ENCODE measurements at regions not wholly inside any gene's neighbourhood (a gene's known extent, or its start where the extent isn't known, plus 50 kb on each side); places are given as distances from the start of the nearest gene placed in this dataset.

DNA sequence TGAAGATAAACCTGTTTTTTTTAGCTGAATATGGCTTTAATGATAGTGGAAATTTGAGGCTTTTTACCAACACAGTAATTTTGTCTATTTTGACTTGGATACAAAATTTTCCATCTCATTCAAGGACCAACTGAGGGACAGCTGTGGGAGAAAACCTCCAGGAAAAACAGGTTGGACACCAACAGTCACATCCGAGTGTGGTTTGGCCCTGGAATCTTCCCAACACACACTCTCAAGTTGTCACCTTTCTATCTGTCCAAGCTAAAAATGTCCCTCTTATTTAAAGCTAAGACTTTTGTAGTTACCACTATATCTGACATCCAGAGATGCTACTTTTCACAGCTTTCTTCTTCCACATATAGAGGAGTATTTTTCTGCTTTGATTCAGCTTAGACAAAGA, 404.9 kb downstream of the PCDH7 start:
- in situ Hi-C loops (cut with HindIII; ENCODE audit: low sequenced_read_pairs): no loop called here
- DNase-seq (ENCODE audit: low spot score): no peak

DNA sequence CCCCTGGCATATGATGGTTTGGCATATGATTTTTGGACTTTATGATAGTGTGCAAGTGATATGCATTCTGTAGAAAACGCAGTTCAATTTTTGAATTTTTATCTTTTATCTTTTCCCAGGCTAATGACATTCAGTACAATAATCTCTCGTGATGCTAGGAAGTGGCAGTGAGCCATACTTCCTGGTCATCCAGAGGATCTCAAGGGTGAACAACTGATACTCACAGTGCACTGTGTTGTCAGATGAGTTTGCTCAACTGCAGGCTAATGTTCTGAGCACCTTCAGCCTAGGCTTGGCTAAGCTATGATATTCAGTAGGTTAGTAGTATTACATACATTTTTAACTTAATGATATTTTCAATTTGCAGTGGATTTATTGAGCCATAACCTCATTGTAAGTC, 405.3 kb downstream of the PCDH7 start:
- in situ Hi-C loops (cut with HindIII; ENCODE audit: low sequenced_read_pairs): no loop called here
- DNase-seq (ENCODE audit: low spot score): no peak

DNA sequence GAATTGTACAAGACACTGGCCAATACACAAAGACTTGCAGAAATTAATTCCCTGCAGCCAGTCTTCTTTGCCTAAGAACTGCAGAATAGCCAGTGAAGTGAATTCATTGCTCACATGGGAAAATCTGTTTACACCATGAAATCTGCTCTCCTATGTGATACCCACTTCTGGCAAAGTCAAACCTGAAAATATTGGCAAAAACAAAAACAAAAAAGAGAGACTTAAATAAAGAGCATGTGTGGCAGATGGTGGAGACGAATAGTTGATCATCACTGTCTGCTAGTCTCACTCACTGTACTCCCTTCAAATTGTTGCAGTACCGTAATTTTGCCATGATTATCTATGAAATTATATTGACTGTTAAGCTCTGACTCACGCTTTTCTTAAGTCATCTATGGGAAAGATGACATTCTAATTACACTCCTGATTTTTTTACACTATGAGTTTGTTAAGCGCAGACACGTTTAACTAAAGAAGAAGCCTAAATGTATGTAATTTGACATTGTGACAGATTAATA, 406.8 kb downstream of the PCDH7 start:
- no peak for DNase-seq (ENCODE audit: low spot score)
- in situ Hi-C loops (cut with HindIII; ENCODE audit: low sequenced_read_pairs): no loop called here

DNA sequence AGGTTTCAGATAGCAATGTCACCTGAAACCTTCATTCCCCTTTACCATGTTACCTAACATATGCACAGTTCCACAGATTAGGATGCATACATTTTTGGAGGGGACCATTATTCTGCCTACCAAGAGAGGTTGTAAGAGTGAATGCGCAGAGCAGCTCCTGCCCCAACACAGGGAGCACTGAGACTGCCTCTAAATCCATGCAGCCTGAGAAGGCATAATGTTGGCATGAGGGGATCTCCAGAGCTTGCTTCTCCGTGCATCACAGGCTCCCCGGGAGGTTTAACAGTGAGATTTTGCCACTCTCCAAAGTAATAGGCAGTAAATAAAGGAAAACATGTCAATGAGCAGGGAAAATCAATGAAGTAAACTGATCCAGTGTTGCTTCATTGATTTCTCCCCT, 410.8 kb downstream of the PCDH7 start:
- in situ Hi-C loops (cut with HindIII; ENCODE audit: low sequenced_read_pairs): no loop called here
- DNase-seq (ENCODE audit: low spot score): no peak

DNA sequence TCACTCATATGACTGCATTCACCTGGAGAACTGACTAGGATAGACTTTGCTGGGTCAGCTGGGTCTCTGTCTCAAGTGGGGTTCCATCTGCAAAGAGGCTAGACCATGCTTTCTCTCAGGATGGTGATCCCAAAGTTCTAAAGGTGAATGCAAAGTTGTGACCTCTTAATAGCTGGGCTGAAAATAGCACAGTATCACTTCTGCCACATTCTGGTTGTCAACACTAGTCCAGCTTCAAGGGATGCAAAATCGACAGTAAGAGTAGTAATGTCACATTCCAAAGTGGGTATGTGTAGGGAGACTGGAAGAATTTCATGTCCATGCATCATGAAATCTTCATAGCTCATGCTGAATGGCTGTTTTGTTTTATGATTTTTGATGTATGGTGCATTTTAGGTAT, 414.6 kb downstream of the PCDH7 start:
- no peak for DNase-seq (ENCODE audit: low spot score)

DNA sequence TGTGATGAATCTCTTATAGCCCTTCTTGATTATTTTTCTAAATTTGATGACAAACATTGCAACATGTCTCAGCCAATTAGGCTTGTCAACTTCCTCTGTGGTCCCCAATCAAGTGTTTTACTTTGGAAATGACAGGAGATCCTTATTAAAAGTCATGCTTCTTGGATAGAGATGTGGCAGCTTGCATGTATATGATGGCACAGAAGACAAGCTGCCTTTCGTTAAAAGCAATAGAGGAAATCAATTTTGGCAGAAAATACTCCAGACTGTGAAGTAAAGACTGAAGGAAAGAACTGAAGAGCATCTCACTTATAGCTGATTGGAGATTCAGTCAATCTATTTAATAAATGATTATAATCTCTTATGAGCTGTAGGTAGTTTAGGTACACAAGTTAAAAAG, 419.6 kb downstream of the PCDH7 start:
- in situ Hi-C loops (cut with HindIII; ENCODE audit: low sequenced_read_pairs): no loop called here
- no peak for DNase-seq (ENCODE audit: low spot score)

More for the DNA sequence above, 414.6 kb downstream of the PCDH7 start:
- in situ Hi-C loops (cut with HindIII; ENCODE audit: low sequenced_read_pairs): no loop called here

DNA sequence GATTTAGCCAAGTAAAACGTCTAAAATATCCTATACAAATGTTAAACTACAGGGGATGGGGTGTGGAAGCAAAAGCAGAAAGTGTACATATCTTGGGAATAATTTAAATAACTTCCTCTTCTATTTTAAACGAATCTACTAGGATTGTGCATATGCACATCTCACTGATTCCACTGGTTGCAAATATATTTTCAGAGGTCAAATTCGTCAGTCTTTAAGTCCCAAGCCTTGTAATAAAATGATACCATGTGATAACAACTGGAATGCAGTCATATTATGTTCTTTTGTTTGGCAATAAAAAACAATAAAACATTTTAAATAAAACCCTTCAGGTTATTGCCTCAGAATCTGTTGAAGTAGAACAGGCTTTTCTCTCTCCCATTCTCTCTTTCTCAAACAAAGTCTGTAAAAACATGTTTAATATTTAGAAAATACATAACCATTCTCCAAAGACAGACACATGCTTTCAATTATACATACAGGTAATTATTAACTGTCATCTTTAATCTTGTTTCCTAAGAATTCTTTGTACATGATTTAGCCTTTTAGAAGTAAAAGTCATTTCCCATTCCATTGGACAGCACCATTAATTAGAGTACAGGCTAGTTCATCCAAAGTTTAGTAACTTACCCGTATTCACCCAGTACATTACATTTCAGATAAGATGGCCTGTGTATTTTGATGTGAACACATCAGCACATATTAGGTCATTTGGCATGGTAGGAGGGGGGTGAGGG, 421.1 kb downstream of the PCDH7 start:
- in situ Hi-C loops (cut with HindIII; ENCODE audit: low sequenced_read_pairs): no loop called here
- no peak for DNase-seq (ENCODE audit: low spot score)

DNA sequence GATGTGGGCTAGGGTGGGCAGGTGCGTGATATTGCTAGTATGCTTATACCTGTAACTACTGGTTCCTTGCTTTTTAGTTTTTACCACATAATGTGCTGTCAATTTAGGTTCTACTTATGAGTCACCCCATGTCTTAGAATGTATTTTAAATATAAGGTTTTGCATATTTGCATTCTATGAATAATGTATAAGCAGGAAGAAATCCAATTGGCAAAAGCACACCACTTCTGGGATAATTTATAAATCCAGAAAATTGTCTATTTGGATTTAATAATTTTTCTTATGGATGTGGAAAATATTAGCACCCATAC, 421.6 kb downstream of the PCDH7 start:
- in situ Hi-C loops (cut with HindIII; ENCODE audit: low sequenced_read_pairs): no loop called here
- no peak for DNase-seq (ENCODE audit: low spot score)

DNA sequence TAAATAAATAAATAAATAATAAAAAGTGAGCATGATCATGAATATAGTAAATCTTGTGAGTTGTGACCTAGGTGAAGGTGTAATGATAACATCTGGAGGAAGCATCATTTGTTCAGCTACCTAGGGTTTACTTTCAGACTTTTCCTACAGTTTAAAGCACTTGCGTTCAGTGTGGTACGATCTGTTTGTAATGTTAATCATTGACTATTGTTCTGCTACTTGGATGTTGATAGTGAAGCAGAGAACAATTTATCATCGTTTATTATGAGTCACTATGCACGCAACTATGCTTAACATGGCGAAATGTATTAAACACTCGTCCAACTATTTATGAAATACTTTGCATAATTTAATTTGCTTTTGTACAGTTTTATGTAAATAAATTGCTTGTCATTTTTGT, 426.2 kb downstream of the PCDH7 start:
- in situ Hi-C loops (cut with HindIII; ENCODE audit: low sequenced_read_pairs): no loop called here

DNA sequence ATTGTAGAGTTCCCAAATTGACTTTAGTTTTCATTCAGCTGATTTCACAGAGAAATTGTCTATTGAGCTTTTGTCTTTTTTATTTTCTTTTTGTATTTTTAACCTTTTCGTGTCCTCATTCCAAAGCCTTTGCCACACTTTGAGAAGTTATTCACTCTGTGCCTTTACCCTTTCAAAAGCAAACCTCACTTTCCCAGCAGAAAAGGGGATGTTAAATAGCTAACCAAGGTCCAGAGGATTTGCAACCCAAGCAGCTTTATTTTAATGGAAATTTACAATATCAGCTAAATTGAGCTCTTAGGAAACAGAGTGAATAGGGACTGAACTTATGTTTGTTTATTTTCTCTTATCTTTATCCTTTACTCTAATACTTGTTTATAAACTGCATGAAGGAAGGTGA, 428.8 kb downstream of the PCDH7 start:
- no peak for DNase-seq (ENCODE audit: low spot score)
- in situ Hi-C loops (cut with HindIII; ENCODE audit: low sequenced_read_pairs): no loop called here

More for the DNA sequence above, 426.2 kb downstream of the PCDH7 start:
- DNase-seq (ENCODE audit: low spot score): no peak

DNA sequence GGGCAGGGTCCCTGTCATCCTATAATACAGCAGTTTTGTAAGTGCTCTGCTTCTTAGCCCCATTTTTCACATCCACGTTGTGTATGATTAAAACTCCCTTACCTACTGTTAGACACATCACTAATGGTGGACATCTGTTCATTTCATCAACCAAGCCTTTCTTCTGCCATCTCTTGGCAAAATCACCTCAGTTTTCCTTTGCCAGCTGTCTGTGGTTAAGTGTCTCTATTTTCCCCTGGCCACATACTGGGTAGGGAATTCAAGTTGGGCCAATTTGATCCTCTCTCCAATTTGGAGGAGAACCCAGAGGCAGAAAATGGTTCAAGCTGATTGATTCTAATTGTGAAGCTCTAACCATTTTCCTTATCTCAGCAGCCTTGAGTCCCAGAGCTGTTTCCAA, 436.1 kb downstream of the PCDH7 start:
- in situ Hi-C loops (cut with HindIII; ENCODE audit: low sequenced_read_pairs): no loop called here

DNA sequence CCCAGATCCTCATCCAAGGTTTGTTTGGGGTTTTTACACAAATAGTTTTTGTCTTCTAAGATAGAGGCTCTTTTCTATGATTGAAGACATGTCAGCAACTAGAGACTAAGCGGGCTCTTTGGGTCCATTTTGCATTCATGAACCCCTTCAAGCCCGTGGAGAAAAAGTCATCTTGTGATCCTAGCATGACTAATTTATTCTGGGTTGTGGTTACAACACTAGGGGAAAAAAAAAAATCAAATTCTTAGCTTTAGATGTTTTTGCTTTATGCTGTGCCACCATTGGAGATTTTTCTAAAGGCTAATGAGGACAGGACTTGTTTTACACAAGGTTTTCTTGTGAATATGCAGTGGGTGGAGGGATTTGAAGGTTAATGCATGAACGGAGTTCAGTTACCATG, 440.0 kb downstream of the PCDH7 start:
- in situ Hi-C loops (cut with HindIII; ENCODE audit: low sequenced_read_pairs): no loop called here
- no peak for DNase-seq (ENCODE audit: low spot score)

More for the DNA sequence above, 436.1 kb downstream of the PCDH7 start:
- DNase-seq (ENCODE audit: low spot score): no peak

DNA sequence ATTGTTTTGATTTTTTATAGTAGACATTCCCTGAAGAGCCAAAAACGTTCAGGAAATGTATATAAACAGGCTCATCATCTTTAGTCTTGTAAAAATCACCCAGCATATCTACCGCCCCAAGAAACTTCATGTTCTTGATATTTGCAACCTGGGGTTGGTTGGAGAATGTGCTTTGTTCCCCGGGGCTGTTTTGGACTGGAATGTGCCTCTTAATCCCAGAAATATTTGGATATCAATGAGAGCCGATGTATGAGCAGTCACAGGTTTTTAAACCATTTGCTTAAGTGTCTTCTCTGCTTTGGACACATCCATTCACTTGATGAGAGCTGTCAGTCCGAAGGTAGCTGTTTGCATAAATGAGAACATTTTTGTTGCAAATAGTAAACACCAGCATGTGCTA, 449.7 kb downstream of the PCDH7 start:
- in situ Hi-C loops (cut with HindIII; ENCODE audit: low sequenced_read_pairs): no loop called here
- DNase-seq (ENCODE audit: low spot score): no peak

DNA sequence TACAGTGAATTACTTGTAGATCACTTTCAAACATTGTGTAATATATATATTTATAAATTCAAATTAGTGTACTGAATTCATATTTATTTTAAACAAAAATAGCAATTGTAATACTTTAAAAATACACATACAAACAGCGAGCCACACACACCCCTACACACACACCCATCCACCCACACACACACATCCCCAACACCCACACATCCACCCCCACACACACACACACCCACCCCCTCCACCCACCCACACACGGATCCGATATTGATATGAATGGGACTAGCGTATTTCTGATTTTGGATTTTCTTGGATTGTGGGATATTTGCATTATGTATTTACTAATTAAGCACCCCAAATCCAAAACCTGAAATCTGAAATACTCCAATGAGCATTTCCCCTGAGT, 451.2 kb downstream of the PCDH7 start:
- in situ Hi-C loops (cut with HindIII; ENCODE audit: low sequenced_read_pairs): no loop called here
- DNase-seq (ENCODE audit: low spot score): no peak

DNA sequence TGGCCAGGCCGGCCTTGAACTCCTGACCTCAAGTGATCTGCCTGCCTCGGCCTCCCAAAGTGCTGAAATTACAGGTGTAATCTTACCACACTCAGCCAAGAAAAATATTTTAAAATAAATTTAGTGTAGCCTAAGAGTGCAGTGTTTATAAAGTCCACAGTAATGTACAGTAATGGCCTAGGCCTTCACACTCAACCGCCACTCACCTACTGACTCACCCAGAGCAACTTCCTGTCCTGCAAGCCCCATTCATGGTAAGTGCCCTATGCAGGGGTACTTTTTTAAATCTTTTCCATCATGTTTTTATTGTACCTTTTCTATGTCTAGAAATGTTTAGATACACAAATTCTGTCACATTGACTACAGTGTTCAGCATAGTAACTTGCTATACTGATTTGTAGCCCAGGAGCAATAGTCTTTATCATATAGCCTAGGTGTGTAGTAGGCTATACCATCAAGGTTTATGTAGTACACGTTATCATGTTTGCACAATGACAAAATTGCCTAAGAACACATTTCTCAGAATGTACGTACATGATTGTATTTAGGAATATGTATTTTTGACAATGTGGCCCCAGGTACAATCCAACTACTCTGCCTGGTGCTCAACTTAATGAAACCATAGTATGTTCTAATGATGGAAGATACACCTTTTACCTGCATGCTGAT, 455.2 kb downstream of the PCDH7 start:
- no peak for DNase-seq (ENCODE audit: low spot score)
- in situ Hi-C loops (cut with HindIII; ENCODE audit: low sequenced_read_pairs): no loop called here

DNA sequence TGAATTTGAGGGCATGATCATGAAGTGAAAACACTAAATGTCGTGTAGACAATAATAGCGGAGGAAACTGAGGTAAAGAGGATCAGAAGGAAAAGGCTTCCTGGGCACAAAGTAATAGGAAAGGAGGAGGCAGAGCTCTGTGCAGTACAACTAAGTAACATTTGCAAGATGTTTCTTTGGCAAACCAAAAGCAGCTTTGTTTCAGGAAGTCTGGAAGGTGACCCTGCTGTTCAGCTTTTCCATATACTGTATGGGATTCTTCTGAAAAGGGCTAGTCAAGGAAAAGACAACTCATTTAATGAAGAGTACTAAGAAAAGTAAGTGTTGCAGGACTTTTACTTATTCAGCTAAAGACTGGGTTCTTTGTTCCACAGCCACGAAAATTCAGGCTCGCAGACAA, 463.1 kb downstream of the PCDH7 start:
- no peak for DNase-seq (ENCODE audit: low spot score)
- in situ Hi-C loops (cut with HindIII; ENCODE audit: low sequenced_read_pairs): no loop called here

DNA sequence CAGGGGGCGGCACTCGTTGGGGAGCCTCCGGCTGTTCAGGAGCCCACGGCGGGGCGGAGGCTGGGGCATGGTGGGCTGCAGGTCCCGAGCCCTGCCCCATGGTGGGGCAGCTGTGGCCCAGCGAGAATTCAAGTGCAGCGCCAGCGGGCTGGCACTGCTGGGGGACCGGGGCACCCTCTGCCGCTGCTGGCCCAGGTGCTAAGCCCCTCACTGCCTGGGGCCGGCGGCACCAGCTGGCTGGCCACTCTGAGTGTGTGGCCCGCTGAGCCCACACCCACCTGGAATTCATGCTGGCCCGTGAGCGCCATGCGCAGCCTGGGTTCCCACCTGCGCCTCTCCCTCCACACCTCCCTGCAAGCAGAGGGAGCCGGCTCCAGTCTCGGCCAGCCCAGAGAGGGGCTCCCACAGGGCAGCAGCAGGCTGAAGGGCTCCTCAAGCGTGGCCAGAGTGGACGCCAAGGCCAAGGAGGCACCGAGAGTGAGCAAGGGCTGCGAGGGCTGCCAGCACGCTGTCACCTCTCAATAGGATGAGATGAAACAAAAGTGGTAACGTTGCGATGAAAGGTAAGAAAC, 464.9 kb downstream of the PCDH7 start:
- in situ Hi-C loops (cut with HindIII; ENCODE audit: low sequenced_read_pairs): no loop called here
- DNase-seq (ENCODE audit: low spot score): no peak

DNA sequence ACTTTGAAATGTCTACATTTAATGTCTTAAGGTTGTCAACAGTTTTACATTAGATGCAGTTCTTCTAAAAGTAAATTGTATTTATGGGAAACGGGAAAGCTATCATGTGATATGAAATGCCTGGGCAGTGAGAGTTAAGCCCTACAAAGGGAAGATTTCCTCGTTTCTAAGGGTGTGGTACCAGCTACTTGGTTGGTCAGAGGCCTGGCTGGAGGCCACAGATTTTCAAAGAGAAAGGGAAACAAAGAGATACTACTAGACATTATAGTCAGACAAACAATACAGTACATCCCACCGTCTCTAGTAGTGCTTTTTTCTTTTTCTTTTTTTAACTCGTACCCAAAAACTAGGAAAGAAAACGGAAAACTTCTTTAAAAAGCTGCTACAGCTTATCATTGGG, 467.8 kb downstream of the PCDH7 start:
- in situ Hi-C loops (cut with HindIII; ENCODE audit: low sequenced_read_pairs): no loop called here
- no peak for DNase-seq (ENCODE audit: low spot score)

DNA sequence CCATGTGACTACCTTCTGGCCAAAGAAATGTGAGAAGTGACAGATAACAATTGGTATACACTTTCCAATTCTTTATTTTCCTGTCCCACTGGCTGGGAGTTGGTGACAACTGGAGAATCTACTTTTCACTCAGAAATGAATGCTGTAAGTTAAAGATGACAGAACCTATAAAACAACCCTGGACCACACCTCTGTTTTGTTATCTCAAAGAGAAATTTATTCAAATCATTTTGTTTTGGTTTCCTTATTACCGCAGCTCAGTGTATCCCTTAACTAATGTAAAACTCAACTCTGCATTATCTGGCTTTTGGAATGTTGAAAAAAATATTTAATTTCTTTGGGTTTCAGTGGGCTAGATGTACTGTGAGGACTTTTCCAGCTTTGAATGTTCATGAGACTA, 469.8 kb downstream of the PCDH7 start:
- DNase-seq (ENCODE audit: low spot score): no peak
- in situ Hi-C loops (cut with HindIII; ENCODE audit: low sequenced_read_pairs): no loop called here

DNA sequence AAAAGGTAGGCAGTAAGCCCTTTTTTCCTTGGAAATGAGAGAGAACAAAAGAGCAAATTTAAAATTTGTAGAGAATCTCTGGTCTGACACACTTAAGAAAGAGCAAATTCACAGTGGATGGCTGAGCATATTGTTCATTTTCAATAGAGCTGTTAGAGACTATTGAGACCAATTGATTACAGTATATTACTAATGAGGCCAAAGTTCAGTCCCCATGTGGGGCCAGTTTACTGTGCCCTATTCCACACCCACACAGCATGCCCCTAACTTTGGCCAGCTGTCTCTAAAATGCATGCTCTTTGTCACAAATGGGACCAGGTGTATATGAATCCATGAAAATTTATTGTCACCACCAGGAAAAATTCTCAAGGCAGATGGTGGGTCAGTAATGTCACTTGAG, 470.5 kb downstream of the PCDH7 start:
- in situ Hi-C loops (cut with HindIII; ENCODE audit: low sequenced_read_pairs): no loop called here
- no peak for DNase-seq (ENCODE audit: low spot score)

DNA sequence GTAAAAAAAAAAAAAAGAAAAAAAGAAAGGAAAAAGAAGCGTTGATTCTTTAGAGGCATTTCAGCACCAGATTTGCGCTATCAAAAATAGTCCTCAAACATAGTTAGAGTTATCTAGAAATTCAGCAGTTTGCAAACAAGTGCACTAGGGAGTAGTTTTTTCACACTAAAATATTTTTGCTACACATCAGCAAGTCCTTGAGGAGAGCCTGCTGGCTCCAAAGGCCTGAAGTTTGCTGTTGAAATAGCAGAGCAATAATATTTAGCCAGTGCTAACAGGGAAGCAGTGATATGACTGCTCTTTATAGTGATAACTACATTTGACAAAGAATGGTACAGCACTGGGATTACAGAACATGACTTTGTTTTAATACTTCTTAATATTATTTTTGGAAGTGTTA, 472.2 kb downstream of the PCDH7 start:
- no peak for DNase-seq (ENCODE audit: low spot score)
- in situ Hi-C loops (cut with HindIII; ENCODE audit: low sequenced_read_pairs): no loop called here

Measured in G401 (cell line).